Keratinocyte (primary cell): ENCODE measurements at regions not wholly inside any gene's neighbourhood (a gene's known extent, or its start where the extent isn't known, plus 50 kb on each side); places are given as distances from the start of the nearest gene placed in this dataset.

Experiments
- DNase-seq: peaks from one replicate; pipeline ENCODE4 v3.0.0-alpha.2; 2011; ENCODE audit warnings: low read depth, missing footprints, low spot score
- FAIRE-seq: peaks from 2 replicates; lab custom pipeline; 2011; peaks lifted over from hg19 to GRCh38; lab: Jason Lieb, UNC
- H2AFZ ChIP-seq: 2 replicates; pipeline ENCODE4 v1.6.0; 2012; ENCODE audit warnings: low read length, control low read depth, inconsistent platforms; ENCODE audit not compliant: control insufficient read depth
- H3K27ac ChIP-seq: 2 replicates; pipeline ENCODE4 v1.5.1; 2011; ENCODE audit warnings: low read length; ENCODE audit not compliant: control insufficient read depth, insufficient read depth
- H3K27me3 ChIP-seq: 3 replicates; pipeline ENCODE4 v1.6.0; 2011; ENCODE audit warnings: low read length; ENCODE audit not compliant: control insufficient read depth, insufficient read depth; ENCODE audit errors: extremely low read depth
- H3K36me3 ChIP-seq, 2 experiments: 2 replicates in 1 of 2; 3 replicates in 1 of 2; pipeline ENCODE4 v1.5.1; 2011; ENCODE audit warnings: low read length in 2 of 2, mild to moderate bottlenecking in 1 of 2; ENCODE audit not compliant: control insufficient read depth in 2 of 2, insufficient read depth in 2 of 2; ENCODE audit errors: extremely low read depth in 1 of 2
- H3K4me1 ChIP-seq: 3 replicates; pipeline ENCODE4 v1.5.1; 2011; ENCODE audit warnings: low read length; ENCODE audit not compliant: control insufficient read depth, insufficient read depth; ENCODE audit errors: extremely low read depth
- H3K4me2 ChIP-seq: 3 replicates; pipeline ENCODE4 v1.6.0; 2011; ENCODE audit warnings: low read depth, low read length; ENCODE audit not compliant: control insufficient read depth, insufficient read depth; ENCODE audit errors: extremely low read depth
- H3K4me3 ChIP-seq, 3 experiments: fragments of 200-600 bp in 1 of 3; sonication (generic) in 1 of 3; 2 replicates in 2 of 3; 3 replicates in 1 of 3; pipeline ENCODE4 v1.5.1; 2011 to 2016; ENCODE audit warnings: low read length in 3 of 3, mild to moderate bottlenecking in 3 of 3, control low read depth in 2 of 3, inconsistent platforms in 1 of 3, low read depth in 1 of 3, mixed read lengths in 1 of 3, mixed run types in 1 of 3, moderate library complexity in 1 of 3; ENCODE audit not compliant: control insufficient read depth in 2 of 3, insufficient read depth in 2 of 3; ENCODE audit errors: extremely low read depth in 1 of 3
- H3K79me2 ChIP-seq: 2 replicates; pipeline ENCODE4 v1.6.0; 2012; ENCODE audit warnings: low read length; ENCODE audit not compliant: control insufficient read depth, insufficient read depth
- H3K9ac ChIP-seq: 3 replicates; pipeline ENCODE4 v1.6.0; 2011; ENCODE audit warnings: low read length; ENCODE audit not compliant: control insufficient read depth, insufficient read depth; ENCODE audit errors: extremely low read depth
- H3K9me1 ChIP-seq: 3 replicates; pipeline ENCODE4 v1.6.0; 2011; ENCODE audit warnings: low read length; ENCODE audit not compliant: control insufficient read depth, insufficient read depth; ENCODE audit errors: extremely low read depth
- H3K9me3 ChIP-seq: 2 replicates; pipeline ENCODE4 v1.5.1; 2012; ENCODE audit warnings: low read depth, low read length; ENCODE audit not compliant: control insufficient read depth
- H4K20me1 ChIP-seq: 3 replicates; pipeline ENCODE4 v1.6.0; 2011; ENCODE audit warnings: low read length; ENCODE audit not compliant: control insufficient read depth, insufficient read depth; ENCODE audit errors: extremely low read depth
- EZH2 ChIP-seq: IDR thresholded peaks from one replicate; pipeline ENCODE4 v1.6.1; 2012; ENCODE audit warnings: inconsistent platforms, mild to moderate bottlenecking, low read length, moderate library complexity
- dilution Hi-C: fragments of 300-500 bp; cut with MboI; formaldehyde crosslinking; loops from one replicate; pipeline ENCODE4 v1.7.0; 2020; ENCODE audit warnings: low sequenced_read_pairs; ENCODE audit not compliant: extremely low pct_ligation_motif_present
- TF ChIP-seq, protein P1 (sequence below), 3 experiments: IDR thresholded peaks in 1 of 3; conservative IDR thresholded peaks in 1 of 3; optimal IDR thresholded peaks in 1 of 3; 2 replicates in 2 of 3; 3 replicates in 1 of 3; pipeline versions ENCODE3 to v1.5.1; 2011; ENCODE audit warnings: low read length in 3 of 3, mild to moderate bottlenecking in 3 of 3, moderate library complexity in 2 of 3, control low read depth in 1 of 3, inconsistent platforms in 1 of 3; ENCODE audit not compliant: insufficient read depth in 2 of 3; ENCODE audit errors: extremely low read depth in 1 of 3

DNA sequence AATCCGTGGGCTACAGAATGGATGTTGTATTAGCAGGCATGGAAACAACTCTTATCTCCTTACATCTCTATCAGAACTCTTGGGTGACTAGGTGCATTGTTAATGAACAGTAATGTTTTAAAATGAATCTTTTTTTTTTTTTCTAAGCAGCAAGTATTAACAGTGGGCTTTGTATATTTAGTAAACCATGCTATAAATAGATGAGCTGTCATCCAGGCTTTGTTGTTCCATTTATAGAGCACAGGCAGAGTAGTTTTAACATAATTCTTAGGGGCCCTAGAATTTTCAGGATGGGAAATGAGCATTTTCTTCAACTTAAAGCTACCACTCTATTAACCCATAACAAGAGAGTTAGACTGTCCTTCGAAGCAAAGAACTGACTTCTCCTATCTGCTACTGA lies 233.7 kb upstream of the ADAMTSL1 start:
- Histone ChIP-seq H3K4me2 (no peak overlapping the region), H3K27ac (no peak overlapping the region), H2AFZ (no peak overlapping the region), H3K9me3 (no peaks in the 10 kb centered on the region), H3K27me3 (no peaks in the 10 kb centered on the region), H3K4me1 (peaks cover 20% of the 10 kb centered on the region), H3K9ac (no peak overlapping the region), H4K20me1 (no peaks in the 10 kb centered on the region), H3K9me1 (peaks cover 2% of the 10 kb centered on the region), H3K36me3 (no peaks in the 10 kb centered on the region), H3K79me2 (no peaks in the 10 kb centered on the region), H3K4me3 (no peak overlapping the region)
- dilution Hi-C loops, result no loop called here
- no peak for DNase-seq
- no peak for FAIRE-seq
- TF ChIP-seq, protein P1, sequence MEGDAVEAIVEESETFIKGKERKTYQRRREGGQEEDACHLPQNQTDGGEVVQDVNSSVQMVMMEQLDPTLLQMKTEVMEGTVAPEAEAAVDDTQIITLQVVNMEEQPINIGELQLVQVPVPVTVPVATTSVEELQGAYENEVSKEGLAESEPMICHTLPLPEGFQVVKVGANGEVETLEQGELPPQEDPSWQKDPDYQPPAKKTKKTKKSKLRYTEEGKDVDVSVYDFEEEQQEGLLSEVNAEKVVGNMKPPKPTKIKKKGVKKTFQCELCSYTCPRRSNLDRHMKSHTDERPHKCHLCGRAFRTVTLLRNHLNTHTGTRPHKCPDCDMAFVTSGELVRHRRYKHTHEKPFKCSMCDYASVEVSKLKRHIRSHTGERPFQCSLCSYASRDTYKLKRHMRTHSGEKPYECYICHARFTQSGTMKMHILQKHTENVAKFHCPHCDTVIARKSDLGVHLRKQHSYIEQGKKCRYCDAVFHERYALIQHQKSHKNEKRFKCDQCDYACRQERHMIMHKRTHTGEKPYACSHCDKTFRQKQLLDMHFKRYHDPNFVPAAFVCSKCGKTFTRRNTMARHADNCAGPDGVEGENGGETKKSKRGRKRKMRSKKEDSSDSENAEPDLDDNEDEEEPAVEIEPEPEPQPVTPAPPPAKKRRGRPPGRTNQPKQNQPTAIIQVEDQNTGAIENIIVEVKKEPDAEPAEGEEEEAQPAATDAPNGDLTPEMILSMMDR (optimal IDR thresholded peaks at IDR 0.05 in 1 of 3, IDR thresholded peaks at IDR 0.05 in 1 of 3, conservative IDR thresholded peaks at IDR 0.05 in 1 of 3; ENCODE audit: extremely low read depth in 1 of 3, insufficient read depth in 2 of 3, low read length in 3 of 3), result no peak
- no peak for TF ChIP-seq EZH2

DNA sequence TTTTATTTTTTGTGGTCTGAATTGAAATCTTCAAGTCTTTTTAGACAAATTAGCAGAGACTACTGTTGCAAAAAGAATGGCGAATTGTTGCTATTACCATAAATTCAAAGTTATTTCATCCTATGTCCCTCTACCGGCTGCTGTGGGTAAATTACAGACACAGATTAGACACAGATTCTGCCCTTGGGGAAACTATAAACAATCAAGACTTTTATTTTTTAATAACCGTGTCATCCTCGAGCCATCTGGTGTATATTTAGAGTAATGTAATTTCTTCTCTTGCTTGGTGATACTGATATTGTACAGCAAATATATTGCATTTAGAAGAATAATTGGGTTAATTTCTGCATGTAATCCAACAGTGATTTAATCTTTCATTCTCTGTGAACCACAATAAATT lies 228.0 kb upstream of the ADAMTSL1 start:
- Histone ChIP-seq H3K9me1 (no peaks in the 10 kb centered on the region), H3K4me3 (no peak overlapping the region), H3K79me2 (no peaks in the 10 kb centered on the region), H3K4me1 (no peaks in the 10 kb centered on the region), H3K27ac (no peak overlapping the region), H3K36me3 (no peaks in the 10 kb centered on the region), H3K9me3 (no peaks in the 10 kb centered on the region), H3K9ac (no peak overlapping the region), H3K4me2 (no peak overlapping the region), H4K20me1 (no peaks in the 10 kb centered on the region), H3K27me3 (no peaks in the 10 kb centered on the region), H2AFZ (no peak overlapping the region)
- TF ChIP-seq, protein P1 (optimal IDR thresholded peaks at IDR 0.05 in 1 of 3, IDR thresholded peaks at IDR 0.05 in 1 of 3, conservative IDR thresholded peaks at IDR 0.05 in 1 of 3; ENCODE audit: extremely low read depth in 1 of 3, insufficient read depth in 2 of 3, low read length in 3 of 3), result peak in 2 of 3 experiments; percentile 14 to 36
- TF ChIP-seq EZH2, result no peak
- FAIRE-seq (no peak), DNase-seq (no peak)
- dilution Hi-C loops, result no loop called here
